ENCODE measurements at regions not wholly inside any gene's neighbourhood (a gene's known extent, or its start where the extent isn't known, plus 50 kb on each side); places are given as distances from the start of the nearest gene placed in this dataset.

DNA sequence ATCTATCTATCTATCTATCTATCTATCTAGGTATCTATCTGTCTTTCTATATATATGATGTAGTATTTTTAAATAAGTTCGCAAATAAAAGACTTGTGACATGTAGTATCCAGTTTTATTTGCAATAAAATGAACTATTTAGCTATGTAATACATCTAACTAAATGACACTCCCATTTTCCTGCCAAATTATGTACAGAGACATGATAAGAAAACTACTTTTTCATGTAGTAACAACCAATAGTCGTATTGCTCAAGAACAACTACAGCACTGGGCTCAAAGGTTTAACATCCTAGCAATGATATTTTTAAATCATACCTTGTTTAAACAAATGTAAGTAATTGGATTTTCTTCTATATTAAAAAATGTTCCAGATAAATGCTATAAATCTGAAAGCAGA is 55.5 kb upstream of the FLRT2 start:
- intact Hi-C loops (cut with DNase I), result no loop called here

DNA sequence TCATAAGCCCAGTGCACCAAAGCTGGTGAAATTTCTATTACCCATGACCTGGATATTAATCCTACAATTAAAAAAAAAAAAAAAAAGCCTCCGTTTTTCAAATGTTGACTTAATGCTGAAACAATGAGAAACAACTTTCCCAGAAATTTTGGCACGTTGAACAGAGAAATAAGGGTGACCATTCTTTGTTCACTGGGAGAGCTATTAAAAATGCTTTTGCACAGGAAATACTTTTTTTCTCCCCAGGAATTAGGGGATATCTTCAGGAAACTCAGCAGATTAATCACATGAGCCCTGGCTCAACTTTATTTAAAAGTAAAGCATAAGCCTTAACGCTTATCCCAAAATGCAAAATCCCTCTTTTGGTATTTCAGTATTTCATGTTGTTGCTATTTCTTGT is 54.8 kb upstream of the FLRT2 start:
- H3K36me3 ChIP-seq, result no peaks in the 10 kb centered on the region
- WGBS, 2 donors, result 70 to 73% methylated on average over 3 of the region's 3 CpGs
- intact Hi-C loops (cut with DNase I), result no loop called here
- no peaks in the 10 kb centered on the region for H3K27me3 ChIP-seq
- H3K9me3 ChIP-seq, result no peaks in the 10 kb centered on the region
- no peak overlapping the region for H3K4me3 ChIP-seq
- no peak for DNase-seq
- H3K27ac ChIP-seq, result no peak overlapping the region
- peaks cover 0 to 2% (median 0%) of the 10 kb centered on the region in 4 donors for H3K4me1 ChIP-seq
- no peak for TF ChIP-seq POLR2AphosphoS5 (IDR thresholded peaks at IDR 0.05)
- no peak for TF ChIP-seq EP300 (IDR thresholded peaks at IDR 0.05)
- no peak for TF ChIP-seq POLR2A (IDR thresholded peaks at IDR 0.05)
- TF ChIP-seq, protein P1, sequence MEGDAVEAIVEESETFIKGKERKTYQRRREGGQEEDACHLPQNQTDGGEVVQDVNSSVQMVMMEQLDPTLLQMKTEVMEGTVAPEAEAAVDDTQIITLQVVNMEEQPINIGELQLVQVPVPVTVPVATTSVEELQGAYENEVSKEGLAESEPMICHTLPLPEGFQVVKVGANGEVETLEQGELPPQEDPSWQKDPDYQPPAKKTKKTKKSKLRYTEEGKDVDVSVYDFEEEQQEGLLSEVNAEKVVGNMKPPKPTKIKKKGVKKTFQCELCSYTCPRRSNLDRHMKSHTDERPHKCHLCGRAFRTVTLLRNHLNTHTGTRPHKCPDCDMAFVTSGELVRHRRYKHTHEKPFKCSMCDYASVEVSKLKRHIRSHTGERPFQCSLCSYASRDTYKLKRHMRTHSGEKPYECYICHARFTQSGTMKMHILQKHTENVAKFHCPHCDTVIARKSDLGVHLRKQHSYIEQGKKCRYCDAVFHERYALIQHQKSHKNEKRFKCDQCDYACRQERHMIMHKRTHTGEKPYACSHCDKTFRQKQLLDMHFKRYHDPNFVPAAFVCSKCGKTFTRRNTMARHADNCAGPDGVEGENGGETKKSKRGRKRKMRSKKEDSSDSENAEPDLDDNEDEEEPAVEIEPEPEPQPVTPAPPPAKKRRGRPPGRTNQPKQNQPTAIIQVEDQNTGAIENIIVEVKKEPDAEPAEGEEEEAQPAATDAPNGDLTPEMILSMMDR (IDR thresholded peaks at IDR 0.05), result no peak

More for the DNA sequence above, 55.5 kb upstream of the FLRT2 start:
- no peak for DNase-seq
- no peak overlapping the region for H3K27ac ChIP-seq
- TF ChIP-seq EP300 (IDR thresholded peaks at IDR 0.05) (no peak), POLR2A (IDR thresholded peaks at IDR 0.05) (no peak), POLR2AphosphoS5 (IDR thresholded peaks at IDR 0.05) (no peak)
- TF ChIP-seq, protein P1 (IDR thresholded peaks at IDR 0.05), result no peak
- no peaks in the 10 kb centered on the region for H3K27me3 ChIP-seq
- H3K4me3 ChIP-seq, result no peak overlapping the region
- no peaks in the 10 kb centered on the region for H3K9me3 ChIP-seq
- peaks cover 0 to 2% (median 0%) of the 10 kb centered on the region in 4 donors for H3K4me1 ChIP-seq
- WGBS, 2 donors, result 56 to 82% methylated on average over 2 of the region's 2 CpGs
- H3K36me3 ChIP-seq, result no peaks in the 10 kb centered on the region

DNA sequence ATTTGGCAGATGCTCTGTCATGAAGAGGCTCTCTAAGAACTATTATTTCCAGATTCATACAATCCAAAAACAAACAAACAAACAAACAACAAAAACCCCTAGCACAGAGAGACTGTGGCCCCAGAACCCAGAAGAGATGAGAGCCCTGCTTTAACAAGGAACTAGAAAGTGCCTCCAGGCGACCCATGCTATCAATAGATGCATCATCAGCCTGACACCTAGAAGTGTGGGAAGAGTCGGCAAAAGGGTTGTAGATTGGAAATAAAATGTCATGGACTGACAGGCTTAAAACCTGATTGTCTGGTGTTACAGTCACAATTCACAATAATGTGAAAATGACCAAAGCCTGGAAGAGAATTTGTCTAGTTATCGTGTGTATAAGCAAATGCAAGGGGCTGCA is 50.6 kb upstream of the FLRT2 start:
- intact Hi-C loops (cut with DNase I), result no loop called here
- no peaks in the 10 kb centered on the region for H3K9me3 ChIP-seq
- H3K27me3 ChIP-seq, result no peaks in the 10 kb centered on the region
- H3K36me3 ChIP-seq, result no peaks in the 10 kb centered on the region
- no peaks in the 10 kb centered on the region for H3K4me1 ChIP-seq
- TF ChIP-seq POLR2A (IDR thresholded peaks at IDR 0.05) (no peak), EP300 (IDR thresholded peaks at IDR 0.05) (no peak), POLR2AphosphoS5 (IDR thresholded peaks at IDR 0.05) (no peak)
- TF ChIP-seq, protein P1 (IDR thresholded peaks at IDR 0.05), result no peak
- WGBS, 2 donors, result 86 to 92% methylated on average over 3 of the region's 3 CpGs
- H3K27ac ChIP-seq, result no peak overlapping the region
- DNase-seq, result no peak
- no peak overlapping the region for H3K4me3 ChIP-seq

DNA sequence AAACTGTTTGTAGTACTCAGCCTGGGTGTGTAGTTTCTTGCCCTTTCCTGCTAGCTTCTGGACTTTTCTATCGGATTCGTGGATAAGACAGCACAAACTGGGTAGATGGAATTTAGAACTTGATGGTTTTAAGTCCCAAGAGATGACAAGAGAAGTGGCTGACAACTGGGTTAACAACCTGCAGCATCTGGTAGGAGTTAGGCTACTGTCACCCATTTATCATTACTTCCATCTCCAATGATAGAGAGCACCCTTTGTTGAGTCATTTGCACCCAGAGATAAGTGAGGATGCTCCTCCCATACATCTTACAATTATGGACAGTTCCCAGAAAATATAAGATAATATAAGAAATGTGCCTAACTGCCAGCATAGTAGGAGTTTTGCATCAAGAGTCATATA is 50.2 kb upstream of the FLRT2 start:
- WGBS, 2 donors, result 87 to 96% methylated on average over 2 of the region's 2 CpGs
- no peak for TF ChIP-seq POLR2A (IDR thresholded peaks at IDR 0.05)
- no peak for DNase-seq
- no peaks in the 10 kb centered on the region for H3K27me3 ChIP-seq
- no peaks in the 10 kb centered on the region for H3K36me3 ChIP-seq
- no peak overlapping the region for H3K4me3 ChIP-seq
- no peaks in the 10 kb centered on the region for H3K9me3 ChIP-seq
- no peaks in the 10 kb centered on the region for H3K4me1 ChIP-seq
- no peak overlapping the region for H3K27ac ChIP-seq
- intact Hi-C loops (cut with DNase I), result no loop called here

Small RNA genes lying in the stretch of these regions (small RNA-seq; reads per million reads assigned to genes)
- gene AL161713.1 (0 reads per million in 3 donors), gene AL163642.1 (0 reads per million in 3 donors), gene RF00017 (0 reads per million in 3 donors), gene RNU6-976P (0 reads per million in 3 donors), gene RNU6ATAC28P (0 reads per million in 3 donors), gene RNU7-51P (0 reads per million in 3 donors)

Measured in sigmoid colon (tissue), 6 donors.